ENCODE measurements at regions not wholly inside any gene's neighbourhood (a gene's known extent, or its start where the extent isn't known, plus 50 kb on each side); places are given as distances from the start of the nearest gene placed in this dataset.

DNA sequence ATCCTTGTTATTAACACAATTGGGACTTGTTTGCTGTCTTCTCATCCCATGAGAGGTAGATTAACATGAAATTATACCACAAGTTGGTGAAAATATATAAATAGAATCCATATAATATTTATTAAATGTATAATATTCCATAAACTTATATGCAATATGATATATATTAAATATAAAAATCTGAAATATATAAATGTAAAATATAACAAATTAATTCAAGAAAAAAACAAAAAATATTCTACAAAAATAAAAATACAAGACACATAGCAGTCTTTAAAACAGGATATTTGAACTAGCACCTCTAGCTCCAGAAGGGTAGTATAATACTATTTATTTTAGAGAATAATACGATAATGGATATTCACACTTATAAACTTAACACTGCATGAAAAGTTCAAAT, 603.3 kb upstream of the FLRT2 start:
- no peak for DNase-seq (ENCODE audit: low read depth, low spot score)
- no peaks in the 10 kb centered on the region for H3K9me3 ChIP-seq (ENCODE audit: control insufficient read depth, insufficient read depth, low read length)
- no peak overlapping the region for H3K4me3 ChIP-seq (ENCODE audit: low read depth, low read length)
- TF ChIP-seq, protein P1, sequence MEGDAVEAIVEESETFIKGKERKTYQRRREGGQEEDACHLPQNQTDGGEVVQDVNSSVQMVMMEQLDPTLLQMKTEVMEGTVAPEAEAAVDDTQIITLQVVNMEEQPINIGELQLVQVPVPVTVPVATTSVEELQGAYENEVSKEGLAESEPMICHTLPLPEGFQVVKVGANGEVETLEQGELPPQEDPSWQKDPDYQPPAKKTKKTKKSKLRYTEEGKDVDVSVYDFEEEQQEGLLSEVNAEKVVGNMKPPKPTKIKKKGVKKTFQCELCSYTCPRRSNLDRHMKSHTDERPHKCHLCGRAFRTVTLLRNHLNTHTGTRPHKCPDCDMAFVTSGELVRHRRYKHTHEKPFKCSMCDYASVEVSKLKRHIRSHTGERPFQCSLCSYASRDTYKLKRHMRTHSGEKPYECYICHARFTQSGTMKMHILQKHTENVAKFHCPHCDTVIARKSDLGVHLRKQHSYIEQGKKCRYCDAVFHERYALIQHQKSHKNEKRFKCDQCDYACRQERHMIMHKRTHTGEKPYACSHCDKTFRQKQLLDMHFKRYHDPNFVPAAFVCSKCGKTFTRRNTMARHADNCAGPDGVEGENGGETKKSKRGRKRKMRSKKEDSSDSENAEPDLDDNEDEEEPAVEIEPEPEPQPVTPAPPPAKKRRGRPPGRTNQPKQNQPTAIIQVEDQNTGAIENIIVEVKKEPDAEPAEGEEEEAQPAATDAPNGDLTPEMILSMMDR (IDR thresholded peaks at IDR 0.05; ENCODE audit: low read depth, low read length) = no peak
- H3K27me3 ChIP-seq (ENCODE audit: control insufficient read depth, insufficient read depth, low read length) = no peaks in the 10 kb centered on the region
- no peak overlapping the region for H3K27ac ChIP-seq (ENCODE audit: low read depth, low read length)
- POLR2A ChIA-PET = no interaction called here
- CTCF ChIA-PET = interaction anchor here (0.6 kb wide), 1 partner anchor 685 kb away, joined by 4 read pairs; no protein-coding TSS in a partner anchor

DNA sequence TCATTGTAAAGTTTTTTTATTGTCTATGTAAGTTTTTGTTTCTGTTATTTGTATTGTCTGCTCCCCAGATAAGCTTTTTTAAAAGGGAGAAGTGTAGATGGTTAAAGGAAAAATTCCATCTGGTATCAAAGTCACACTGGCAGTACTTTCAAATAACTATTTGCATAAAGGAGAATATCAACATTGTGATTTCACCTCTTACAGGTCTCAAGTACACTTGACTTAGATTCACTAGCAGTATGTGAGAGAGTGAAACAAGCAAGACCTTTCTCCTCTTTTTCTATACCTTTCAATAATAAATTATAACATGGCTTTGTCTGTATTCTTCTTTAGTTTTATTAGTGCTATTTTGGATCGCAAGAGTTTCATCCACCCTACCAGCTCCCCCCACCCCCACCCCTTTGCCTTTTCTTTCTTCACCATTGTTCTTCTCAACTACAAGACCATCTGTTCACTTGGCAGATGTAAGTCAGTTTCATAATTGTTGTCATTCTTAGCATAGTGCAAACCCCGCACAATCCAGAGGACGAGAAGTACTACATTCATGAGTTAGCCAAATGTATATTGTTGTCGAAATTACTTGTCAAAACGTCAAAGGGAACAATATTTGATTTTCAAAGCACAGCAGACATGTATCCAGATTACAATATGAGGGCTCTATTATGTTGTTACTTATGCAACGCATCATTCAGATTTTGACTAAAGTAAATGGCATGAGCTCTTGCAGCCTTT, 602.7 kb upstream of the FLRT2 start:
- DNase-seq (ENCODE audit: low read depth, low spot score) = no peak
- no peak overlapping the region for H3K27ac ChIP-seq (ENCODE audit: low read depth, low read length)
- TF ChIP-seq, protein P1 (IDR thresholded peaks at IDR 0.05; ENCODE audit: low read depth, low read length) = no peak
- POLR2A ChIA-PET = no interaction called here
- CTCF ChIA-PET = interaction anchor here (0.6 kb wide), 1 partner anchor 685 kb away, joined by 4 read pairs; no protein-coding TSS in a partner anchor
- no peaks in the 10 kb centered on the region for H3K27me3 ChIP-seq (ENCODE audit: control insufficient read depth, insufficient read depth, low read length)
- no peak overlapping the region for H3K4me3 ChIP-seq (ENCODE audit: low read depth, low read length)
- no peaks in the 10 kb centered on the region for H3K9me3 ChIP-seq (ENCODE audit: control insufficient read depth, insufficient read depth, low read length)

DNA sequence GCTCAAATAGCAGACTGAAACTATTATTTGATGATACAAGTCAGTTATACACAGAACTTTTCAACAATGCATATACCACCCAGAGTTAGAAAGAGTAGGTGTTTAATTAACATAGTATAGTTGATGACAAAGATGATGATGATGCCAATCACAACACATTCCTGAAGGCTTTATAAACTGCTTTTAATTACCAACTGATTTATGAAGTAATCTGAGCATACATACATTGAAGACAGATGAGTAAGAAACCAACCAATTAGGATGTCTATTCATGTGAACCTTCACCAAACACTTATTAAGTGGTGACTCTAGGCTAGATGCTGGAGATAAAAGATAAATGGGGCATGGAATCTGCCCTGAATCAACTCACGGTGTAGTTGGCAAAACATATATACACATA, 600.9 kb upstream of the FLRT2 start:
- CTCF ChIA-PET = no interaction called here
- Histone ChIP-seq H3K27ac (ENCODE audit: low read depth, low read length) (no peak overlapping the region), H3K4me3 (ENCODE audit: low read depth, low read length) (no peak overlapping the region), H3K9me3 (ENCODE audit: control insufficient read depth, insufficient read depth, low read length) (no peaks in the 10 kb centered on the region), H3K27me3 (ENCODE audit: control insufficient read depth, insufficient read depth, low read length) (no peaks in the 10 kb centered on the region)
- POLR2A ChIA-PET = no interaction called here
- TF ChIP-seq, protein P1 (IDR thresholded peaks at IDR 0.05; ENCODE audit: low read depth, low read length) = no peak
- no peak for DNase-seq (ENCODE audit: low read depth, low spot score)

DNA sequence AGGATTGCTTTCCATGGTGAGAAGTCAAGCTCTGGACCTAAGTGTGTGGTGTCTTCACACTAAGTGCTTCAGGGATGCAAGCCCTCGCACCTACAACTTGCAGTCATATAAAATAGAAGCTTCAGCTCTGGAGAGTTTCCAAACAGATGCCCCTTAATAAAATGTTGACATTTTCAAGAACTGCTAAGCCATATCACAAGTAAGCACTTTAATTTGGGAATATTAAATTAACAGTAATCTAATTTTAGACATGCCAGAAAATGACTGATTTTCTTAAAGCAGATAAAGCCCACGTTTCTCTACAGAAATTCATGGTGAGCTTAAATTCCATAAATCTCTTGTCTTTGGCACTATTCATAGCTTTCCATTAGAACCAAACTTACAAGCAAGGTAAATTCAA, 600.1 kb upstream of the FLRT2 start:
- Histone ChIP-seq H3K4me3 (ENCODE audit: low read depth, low read length) (no peak overlapping the region), H3K27ac (ENCODE audit: low read depth, low read length) (no peak overlapping the region), H3K9me3 (ENCODE audit: control insufficient read depth, insufficient read depth, low read length) (no peaks in the 10 kb centered on the region), H3K27me3 (ENCODE audit: control insufficient read depth, insufficient read depth, low read length) (no peaks in the 10 kb centered on the region)
- DNase-seq (ENCODE audit: low read depth, low spot score) = no peak
- ChIA-PET CTCF (interaction anchor here (0.6 to 0.7 kb wide), 2 partner anchors 410 to 811 kb away, joined by 4 to 5 read pairs; no protein-coding TSS in a partner anchor), POLR2A (no interaction called here)
- TF ChIP-seq, protein P1 (IDR thresholded peaks at IDR 0.05; ENCODE audit: low read depth, low read length) = no peak

DNA sequence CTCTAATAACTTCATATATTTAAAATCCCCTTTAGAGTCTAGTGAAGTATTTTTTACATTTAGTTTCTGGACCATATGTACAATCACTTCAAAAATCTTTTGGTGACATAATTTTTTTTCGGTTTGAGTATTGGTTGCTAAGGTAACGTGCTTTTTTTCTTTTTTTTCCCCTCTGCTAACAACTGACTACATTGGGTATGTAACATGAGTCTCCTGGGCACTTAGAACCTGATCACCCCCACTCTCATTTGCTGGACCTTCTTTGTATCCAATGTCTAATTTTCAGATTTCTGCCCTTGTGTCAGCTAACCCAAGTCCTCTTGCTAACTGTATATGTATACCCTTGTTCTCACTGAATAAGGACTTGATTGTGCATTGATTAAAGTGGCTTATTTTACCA, 592.9 kb upstream of the FLRT2 start:
- TF ChIP-seq, protein P1 (IDR thresholded peaks at IDR 0.05; ENCODE audit: low read depth, low read length) = no peak
- no peaks in the 10 kb centered on the region for H3K27me3 ChIP-seq (ENCODE audit: control insufficient read depth, insufficient read depth, low read length)
- H3K9me3 ChIP-seq (ENCODE audit: control insufficient read depth, insufficient read depth, low read length) = no peaks in the 10 kb centered on the region
- CTCF ChIA-PET = no interaction called here
- DNase-seq (ENCODE audit: low read depth, low spot score) = no peak
- H3K27ac ChIP-seq (ENCODE audit: low read depth, low read length) = no peak overlapping the region
- H3K4me3 ChIP-seq (ENCODE audit: low read depth, low read length) = no peak overlapping the region
- POLR2A ChIA-PET = no interaction called here
